ENCODE measurements at regions not wholly inside any gene's neighbourhood (a gene's known extent, or its start where the extent isn't known, plus 50 kb on each side); places are given as distances from the start of the nearest gene placed in this dataset.
A peak's percentile ranks its signal among the peaks of the same experiment; 100 is the strongest.

DNA sequence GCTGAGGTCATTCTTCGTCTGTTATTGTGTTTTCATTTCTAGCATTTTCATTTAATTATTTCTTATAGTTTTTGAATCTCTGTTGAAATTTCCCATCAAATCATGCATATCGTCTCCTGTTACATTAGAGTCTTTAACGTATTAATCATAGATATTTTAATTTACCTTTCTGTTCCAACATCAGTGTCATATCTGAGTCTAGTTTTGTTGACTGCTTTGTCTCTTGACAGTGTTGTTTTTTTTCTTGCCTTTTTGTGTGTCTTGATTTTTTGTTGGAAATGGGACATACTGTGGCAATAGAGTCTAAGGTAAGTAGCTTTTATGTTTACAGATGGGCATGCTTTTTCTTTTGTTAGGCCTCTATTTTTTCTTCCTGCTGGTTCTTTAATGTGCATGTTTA, 286.8 kb upstream of the THRB start:
- no peak for ATAC-seq
- no peak overlapping the region for H3K4me3 ChIP-seq
- no peaks in the 10 kb centered on the region for H3K4me1 ChIP-seq (ENCODE audit: low read depth)
- peaks cover 11% of the 10 kb centered on the region for H3K9me3 ChIP-seq
- H3K36me3 ChIP-seq (ENCODE audit: low read depth) = no peaks in the 10 kb centered on the region
- DNase-seq = no peak
- intact Hi-C loops (cut with DNase I, micrococcal nuclease) = no loop called here
- TF ChIP-seq, protein P1, sequence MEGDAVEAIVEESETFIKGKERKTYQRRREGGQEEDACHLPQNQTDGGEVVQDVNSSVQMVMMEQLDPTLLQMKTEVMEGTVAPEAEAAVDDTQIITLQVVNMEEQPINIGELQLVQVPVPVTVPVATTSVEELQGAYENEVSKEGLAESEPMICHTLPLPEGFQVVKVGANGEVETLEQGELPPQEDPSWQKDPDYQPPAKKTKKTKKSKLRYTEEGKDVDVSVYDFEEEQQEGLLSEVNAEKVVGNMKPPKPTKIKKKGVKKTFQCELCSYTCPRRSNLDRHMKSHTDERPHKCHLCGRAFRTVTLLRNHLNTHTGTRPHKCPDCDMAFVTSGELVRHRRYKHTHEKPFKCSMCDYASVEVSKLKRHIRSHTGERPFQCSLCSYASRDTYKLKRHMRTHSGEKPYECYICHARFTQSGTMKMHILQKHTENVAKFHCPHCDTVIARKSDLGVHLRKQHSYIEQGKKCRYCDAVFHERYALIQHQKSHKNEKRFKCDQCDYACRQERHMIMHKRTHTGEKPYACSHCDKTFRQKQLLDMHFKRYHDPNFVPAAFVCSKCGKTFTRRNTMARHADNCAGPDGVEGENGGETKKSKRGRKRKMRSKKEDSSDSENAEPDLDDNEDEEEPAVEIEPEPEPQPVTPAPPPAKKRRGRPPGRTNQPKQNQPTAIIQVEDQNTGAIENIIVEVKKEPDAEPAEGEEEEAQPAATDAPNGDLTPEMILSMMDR (IDR thresholded peaks at IDR 0.05) = no peak

DNA sequence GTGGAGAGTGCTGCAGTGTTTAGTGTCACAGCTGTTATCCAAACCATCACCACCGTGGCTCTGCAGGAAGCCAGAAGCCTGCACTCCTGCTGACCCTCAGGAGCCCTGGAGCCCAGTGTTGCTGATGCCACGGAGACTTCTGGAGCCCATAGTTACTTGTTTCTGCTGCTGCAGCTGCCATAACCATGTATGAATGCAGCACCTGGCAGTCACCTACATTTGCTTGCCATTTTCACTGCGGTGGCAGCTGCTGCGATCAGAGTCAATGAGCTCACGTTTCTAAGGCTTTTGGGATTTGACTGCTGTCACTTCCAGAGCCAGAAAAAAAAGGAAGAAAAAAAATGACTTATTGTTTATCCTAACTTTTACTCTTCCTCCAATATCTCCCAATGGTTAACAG, 299.2 kb upstream of the THRB start:
- Histone ChIP-seq H3K4me3 (no peak overlapping the region), H3K9me3 (no peaks in the 10 kb centered on the region), H3K4me1 (ENCODE audit: low read depth) (no peaks in the 10 kb centered on the region), H3K36me3 (ENCODE audit: low read depth) (no peaks in the 10 kb centered on the region)
- TF ChIP-seq, protein P1 (IDR thresholded peaks at IDR 0.05) = no peak
- intact Hi-C loops (cut with DNase I, micrococcal nuclease) = no loop called here
- DNase-seq (no peak), ATAC-seq (no peak)

DNA sequence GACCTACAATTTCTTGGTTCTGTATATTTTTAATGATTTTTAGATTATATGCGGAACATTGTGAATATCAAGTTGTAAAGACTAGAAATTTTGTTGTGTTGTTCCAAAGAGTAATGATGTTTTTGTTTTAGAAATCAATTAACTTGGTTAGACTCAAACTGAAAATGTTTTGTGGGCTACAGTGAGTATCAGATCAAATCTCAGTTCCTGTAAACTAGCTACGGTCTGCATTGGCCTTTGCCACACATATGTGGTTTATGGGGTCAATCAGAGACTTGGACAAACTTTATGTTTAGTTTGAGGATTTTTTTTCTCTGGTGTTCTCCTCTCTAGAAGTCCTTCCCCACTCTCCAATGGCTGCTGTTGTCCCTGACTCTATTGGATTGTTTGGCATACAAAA, 308.0 kb upstream of the THRB start:
- no peak overlapping the region for H3K4me3 ChIP-seq
- no peaks in the 10 kb centered on the region for H3K9me3 ChIP-seq
- DNase-seq (no peak), ATAC-seq (no peak)
- TF ChIP-seq, protein P1 (IDR thresholded peaks at IDR 0.05) = no peak
- H3K36me3 ChIP-seq (ENCODE audit: low read depth) = no peaks in the 10 kb centered on the region
- H3K4me1 ChIP-seq (ENCODE audit: low read depth) = no peaks in the 10 kb centered on the region
- intact Hi-C loops (cut with DNase I, micrococcal nuclease) = no loop called here

DNA sequence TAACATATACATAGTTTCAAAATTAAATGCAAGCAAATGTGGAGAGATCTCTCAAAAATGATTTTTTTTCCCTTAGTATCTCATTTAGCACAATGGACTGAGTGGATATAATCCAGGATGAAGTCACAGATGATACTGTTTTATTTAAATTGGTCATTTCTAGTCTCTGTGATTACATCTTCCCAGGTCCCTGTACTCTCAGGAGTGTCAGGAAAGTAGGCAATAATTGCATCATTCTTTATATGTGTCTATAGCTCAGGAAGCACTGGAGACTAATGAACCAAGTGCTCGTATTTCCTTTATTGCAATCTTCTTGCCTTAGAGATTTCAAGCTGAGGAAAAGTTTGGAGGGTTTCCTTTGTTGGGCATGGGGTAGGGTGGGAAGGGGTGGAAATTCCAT, 309.4 kb upstream of the THRB start:
- DNase-seq (no peak), ATAC-seq (no peak)
- TF ChIP-seq, protein P1 (IDR thresholded peaks at IDR 0.05) = no peak
- H3K4me1 ChIP-seq (ENCODE audit: low read depth) = no peaks in the 10 kb centered on the region
- H3K9me3 ChIP-seq = no peaks in the 10 kb centered on the region
- H3K36me3 ChIP-seq (ENCODE audit: low read depth) = no peaks in the 10 kb centered on the region
- intact Hi-C loops (cut with DNase I, micrococcal nuclease) = no loop called here
- no peak overlapping the region for H3K4me3 ChIP-seq

DNA sequence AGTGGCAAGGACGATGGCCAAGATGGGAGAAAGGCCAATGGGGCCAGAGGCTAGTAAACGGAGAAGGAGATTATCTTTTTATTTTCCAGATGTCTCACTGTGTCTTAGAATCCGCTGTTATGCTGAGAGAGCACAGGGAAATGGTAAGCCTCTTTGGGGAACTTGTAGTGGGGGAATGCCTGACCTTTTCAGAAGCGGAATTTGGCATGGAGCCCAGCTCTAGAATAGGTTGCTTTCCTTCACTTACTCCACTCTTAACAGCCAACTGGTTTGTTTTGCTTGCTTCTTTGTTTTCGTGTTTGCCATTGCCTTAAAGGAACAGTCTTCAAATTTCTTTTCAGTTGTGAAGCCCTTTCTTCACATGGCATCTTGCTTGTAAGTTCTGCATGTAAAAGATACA, 316.2 kb upstream of the THRB start:
- DNase-seq (peak in 1 of 3 donors; percentile 17), ATAC-seq (no peak)
- TF ChIP-seq, protein P1 (IDR thresholded peaks at IDR 0.05) = no peak
- H3K9me3 ChIP-seq = no peaks in the 10 kb centered on the region
- no peak overlapping the region for H3K4me3 ChIP-seq
- no peaks in the 10 kb centered on the region for H3K4me1 ChIP-seq (ENCODE audit: low read depth)
- H3K36me3 ChIP-seq (ENCODE audit: low read depth) = no peaks in the 10 kb centered on the region
- intact Hi-C loops (cut with DNase I, micrococcal nuclease) = no loop called here

DNA sequence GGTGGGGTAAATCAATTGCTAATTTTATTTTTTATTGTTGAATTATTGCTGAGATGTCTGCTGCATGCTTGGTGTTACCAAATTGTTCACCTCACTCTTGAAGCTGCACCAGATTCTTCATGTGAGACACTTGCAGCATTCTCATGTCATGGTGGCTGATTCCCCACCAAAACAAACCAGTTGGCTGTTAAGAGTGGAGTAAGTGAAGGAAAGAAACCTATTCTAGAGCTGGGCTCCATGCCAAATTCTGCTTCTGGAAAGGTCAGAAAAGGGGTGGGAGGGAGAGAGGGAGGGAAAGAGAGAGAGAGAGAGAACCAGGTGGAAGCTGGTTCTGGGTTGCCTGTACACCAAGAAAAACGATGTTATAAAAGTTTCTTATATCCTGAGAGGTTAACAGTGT, 317.5 kb upstream of the THRB start:
- no peak overlapping the region for H3K4me3 ChIP-seq
- DNase-seq = no peak
- ATAC-seq = no peak
- no peaks in the 10 kb centered on the region for H3K36me3 ChIP-seq (ENCODE audit: low read depth)
- H3K4me1 ChIP-seq (ENCODE audit: low read depth) = no peaks in the 10 kb centered on the region
- TF ChIP-seq, protein P1 (IDR thresholded peaks at IDR 0.05) = no peak
- H3K9me3 ChIP-seq = no peaks in the 10 kb centered on the region
- intact Hi-C loops (cut with DNase I, micrococcal nuclease) = no loop called here

Data from mucosa of descending colon (tissue), 3 donors.